ENCODE measurements at regions not wholly inside any gene's neighbourhood (a gene's known extent, or its start where the extent isn't known, plus 50 kb on each side); places are given as distances from the start of the nearest gene placed in this dataset.
"Not testable (repeated sequence)": the region's sequence is repeated elsewhere in the genome, so short reads cannot be mapped to it uniquely, and the experiment has no call there.

DNA sequence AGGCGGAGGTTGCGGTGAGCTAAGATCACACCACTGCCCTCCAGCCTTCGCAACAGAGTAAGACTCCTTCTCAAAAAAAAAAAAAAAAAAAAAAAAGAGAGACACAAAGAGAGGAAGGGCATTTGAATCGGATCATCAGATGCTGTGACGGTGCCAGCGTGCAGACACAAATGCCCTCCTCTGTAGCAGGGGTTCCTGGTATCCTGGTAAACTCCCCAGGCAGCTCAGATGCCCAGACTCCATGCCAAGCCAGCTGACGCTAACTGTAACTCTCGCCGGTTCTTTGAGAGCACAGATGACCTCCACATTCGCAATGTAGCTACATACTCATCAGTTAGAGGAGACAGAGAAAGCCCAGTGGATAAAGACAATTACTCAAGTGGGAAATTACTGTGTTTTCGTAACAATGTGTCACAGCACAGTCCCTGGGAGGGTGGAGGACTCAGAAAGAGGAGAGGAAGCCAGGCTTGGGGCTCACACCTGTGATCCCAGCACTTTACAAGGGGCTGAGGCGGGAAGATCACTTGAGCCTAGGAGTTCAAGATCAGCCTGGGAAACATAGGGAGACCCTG lies 153.1 kb downstream of the BRD1 start:
- DNase-seq: no peak

DNA sequence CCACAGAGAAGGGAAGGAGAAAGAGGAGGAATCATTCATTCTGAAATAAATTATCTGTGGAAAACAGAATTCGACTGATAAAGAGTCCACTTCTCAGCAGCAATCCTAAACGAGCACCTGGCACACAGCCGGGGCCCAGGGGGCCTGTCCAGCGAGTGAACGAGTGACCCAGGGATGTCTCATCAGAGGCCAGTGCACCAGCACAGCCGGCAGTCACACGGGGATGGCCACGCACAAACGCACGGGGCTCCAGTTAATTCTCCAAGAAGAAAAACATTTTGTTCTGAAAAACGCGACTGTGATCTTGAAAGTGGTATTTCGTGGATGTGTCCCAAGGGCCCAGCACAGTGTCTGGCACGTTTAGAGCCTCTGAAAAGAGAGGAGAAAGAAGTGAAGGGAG lies 154.6 kb downstream of the BRD1 start:
- no peak for DNase-seq

DNA sequence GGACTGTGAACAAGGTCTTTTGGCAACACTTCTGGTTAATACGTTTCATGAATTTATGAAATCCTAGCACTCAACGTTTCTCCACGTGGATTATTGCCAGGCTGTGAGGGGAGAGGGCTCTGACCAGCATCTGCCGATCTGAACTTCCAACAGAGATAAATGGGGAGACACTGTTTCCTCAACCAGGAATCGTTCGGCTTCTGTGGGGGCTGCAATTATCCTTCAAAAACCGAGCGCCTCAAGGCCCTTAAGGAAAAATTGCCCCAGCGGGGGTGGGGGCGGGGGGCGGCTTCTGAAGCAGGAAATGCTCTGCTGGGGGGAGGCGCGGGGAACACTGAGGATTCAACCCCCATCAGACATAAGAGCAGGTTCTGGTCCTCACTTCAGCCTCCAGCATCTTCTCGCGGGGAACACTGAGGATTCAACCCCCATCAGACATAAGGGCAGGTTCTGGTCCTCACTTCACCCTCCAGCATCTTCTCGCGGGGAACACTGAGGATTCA lies 155.6 kb downstream of the BRD1 start:
- DNase-seq: no peak

DNA sequence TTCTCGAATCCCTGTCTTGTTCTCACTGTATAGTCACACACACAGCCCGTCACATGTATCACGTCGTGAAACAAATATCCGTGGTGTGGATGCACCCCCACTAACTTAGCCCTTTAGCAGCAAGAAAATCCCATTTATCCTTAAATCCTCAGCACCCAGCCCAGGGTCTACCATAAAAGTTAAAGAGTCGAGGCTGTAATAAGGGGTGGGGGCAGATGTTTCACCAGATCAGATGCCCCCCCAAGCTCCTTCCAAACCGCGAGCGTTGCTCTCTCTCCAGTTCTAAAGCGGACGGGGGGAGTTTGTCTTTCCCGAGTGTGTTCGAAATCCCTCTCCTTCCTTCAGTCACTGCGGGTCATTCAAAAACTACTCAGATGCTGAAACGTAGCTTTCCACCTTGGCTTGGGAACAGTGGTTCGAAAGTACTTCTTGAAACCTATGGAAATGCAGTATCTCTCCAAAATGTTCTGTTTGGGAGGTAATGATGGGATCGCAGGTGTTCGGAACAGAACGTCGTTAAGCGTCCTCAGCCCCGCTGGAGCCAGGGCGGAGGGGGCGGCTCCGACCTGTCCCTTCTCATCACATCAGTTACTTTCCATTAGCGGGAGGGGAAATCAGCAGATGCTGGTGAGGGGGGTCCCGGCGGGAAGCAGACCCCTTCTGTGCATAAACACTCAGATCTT lies 156.2 kb downstream of the BRD1 start:
- no peak for DNase-seq

DNA sequence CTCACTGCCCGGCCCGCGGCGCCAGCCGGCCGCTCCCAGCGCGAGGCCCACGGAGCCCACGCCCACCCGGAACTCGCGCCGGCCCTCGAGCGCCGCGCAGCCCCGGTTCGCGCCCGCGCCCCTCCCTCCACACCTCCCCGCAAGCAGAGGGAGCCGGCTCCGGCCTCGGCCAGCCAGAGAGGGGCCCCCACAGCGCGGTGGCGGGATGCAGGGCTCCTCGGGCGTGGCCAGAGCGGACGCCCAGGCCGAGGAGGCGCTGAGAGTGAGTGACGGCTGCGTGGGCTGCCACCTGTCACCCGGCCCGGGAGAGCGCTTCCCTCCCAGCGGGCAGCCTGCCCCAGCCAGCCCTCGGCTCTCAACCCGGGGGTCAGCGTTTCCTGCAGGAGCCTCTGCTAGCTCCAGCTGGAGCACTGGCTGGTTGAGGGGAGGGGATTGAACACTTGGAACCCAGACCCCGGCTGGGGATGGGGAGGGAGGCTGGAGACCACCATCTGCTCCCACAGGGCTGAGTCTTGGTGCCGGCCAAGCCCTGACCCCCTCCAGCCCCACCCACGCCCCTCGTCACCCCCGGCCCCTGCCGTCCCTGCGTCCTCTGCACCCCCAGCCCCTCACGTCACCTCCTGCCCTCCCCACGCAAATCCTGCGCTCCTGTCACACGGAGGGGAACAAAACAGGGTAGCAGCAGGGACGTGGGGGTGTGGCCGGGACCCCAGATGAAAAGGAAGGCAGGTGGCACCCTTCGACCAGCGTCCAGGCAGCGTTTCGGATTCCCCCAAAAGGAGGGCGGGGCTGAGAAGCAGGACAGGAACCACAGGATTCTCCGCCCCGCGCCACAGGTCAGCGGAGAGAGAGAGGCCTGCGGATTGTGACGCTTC lies 157.0 kb downstream of the BRD1 start:
- DNase-seq: no peak

DNA sequence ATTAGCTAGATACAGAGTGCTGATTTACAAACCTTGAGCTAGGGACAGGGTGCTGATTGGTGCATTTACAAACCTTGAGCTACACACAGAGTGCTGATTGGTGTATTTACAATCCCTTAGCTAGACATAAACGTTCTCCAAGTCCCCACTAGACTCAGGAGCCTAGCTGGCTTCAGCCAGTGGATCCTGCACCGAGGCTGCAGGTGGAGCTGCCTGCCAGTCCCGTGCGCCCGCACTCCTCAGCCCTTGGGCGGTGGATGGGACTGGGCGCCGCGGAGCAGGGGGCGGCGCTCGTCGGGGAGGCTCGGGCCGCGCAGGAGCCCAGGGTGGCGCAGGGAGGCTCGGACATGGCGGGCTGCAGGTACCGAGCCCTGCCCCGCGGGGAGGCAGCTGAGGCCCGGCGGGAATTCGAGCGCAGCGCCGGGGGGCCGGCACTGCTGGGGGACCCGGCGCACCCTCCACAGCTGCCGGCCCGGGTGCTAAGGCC lies 157.7 kb downstream of the BRD1 start:
- DNase-seq: not testable (repeated sequence)

DNA sequence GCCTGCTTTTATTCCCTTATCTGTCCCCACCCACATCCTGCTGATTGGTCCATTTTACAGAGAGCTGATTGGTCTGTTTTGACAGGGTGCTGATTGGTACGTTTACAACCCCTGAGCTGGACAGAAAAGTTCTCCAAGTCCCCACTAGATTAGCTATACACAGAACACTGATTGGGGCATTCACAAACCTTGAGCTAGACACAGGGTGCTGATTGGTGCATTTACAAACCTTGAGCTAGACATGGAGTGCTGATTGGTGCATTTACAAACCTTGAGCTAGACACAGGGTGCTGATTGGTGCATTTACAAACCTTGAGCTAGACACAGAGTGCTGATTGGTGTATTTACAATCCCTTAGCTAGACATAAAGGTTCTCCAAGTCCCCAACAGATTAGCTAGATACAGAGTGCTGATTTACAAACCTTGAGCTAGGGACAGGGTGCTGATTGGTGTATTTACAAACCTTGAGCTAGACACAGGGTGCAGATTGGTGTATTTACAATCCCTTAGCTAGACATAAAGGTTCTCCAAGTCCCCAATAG lies 158.2 kb downstream of the BRD1 start:
- not testable (repeated sequence) for DNase-seq

DNA sequence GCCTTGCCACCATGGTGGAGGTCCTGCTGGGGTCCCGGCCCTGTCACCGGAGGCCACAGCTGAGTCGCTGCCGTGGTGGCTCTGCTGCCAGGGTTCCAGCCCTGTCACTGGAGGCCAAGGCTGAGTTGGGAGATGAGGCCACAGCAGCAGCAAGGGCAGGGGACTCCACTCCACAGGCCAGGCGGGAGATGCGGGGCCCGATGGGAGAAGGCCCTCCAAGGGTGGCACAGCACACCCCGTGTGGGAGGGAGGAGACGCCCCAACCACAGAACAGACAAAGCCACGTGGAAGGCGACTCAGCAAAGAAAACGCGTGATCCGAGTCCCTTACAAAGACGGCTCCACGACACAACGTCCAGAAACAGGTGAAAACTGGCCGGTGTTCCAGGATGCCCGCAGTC lies 159.3 kb downstream of the BRD1 start:
- DNase-seq: no peak

DNA sequence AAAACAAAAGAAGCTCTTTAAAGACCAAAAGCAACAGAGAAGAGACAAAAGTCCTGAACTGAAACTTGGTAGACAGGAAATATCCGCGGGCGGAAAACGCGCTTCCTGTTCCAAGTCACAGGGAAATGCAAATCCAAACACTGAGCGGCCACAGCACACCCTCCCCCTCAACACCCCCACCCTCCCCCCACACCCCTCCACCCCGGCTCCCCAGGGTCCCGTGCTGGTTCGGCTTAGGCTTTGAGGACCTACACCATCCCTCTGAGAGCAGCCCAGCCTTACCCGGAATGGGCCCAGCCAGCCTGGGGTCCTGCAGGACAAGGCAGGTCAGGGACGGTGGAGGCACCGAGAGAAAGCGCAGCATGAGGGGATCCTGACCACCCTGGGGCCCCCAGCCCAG lies 160.4 kb downstream of the BRD1 start:
- DNase-seq: no peak

DNA sequence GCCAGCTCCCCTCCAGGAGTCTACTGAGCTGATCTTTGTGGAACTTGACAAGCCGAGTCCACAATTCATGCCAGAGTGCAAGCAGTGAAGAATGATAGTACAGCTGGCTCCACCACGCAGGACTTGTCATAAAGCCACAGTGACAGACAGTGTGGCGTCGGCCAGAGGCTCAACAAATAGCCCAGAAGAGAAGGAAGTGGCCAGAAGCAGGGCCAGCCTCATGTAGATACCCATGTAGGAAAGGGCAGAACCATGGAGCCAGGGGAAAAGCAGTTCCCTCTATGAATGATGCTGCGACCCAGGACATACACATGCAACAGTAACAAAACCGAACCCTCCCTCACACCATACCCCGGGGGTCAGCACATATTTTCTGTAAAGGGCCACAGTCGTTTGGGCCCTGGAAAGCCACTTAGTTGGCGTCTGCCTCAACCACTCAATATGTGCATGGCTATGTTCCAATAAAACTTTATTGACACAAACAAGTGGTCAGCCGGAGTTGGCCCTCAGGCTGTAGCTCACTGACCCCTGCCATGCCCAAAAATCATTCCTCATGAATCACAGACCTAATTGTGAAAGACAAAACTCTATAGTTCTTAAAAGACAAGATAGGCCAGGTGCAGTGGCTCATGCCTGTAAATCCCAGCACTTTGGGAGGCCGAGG lies 161.4 kb downstream of the BRD1 start:
- no peak for DNase-seq

DNA sequence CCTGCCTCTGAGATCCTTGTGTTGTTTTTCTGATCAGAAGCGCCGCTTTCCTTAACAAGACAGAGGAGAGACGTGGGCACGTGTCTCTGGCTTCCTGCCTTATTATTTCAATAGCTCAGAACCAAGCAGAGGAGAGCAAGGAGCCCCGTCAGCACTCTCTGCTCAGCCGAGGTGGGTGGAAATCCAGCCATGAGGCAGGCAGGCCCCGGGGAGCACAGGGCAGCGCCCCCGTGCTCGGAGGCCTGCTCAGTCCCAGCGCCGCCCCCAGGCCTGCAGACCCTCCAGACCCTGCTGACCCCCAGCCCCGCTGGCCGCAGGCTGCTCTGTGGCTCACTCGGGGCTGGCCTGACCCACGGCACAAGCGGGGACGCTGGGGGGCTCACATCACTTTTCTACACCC lies 162.8 kb downstream of the BRD1 start:
- DNase-seq: no peak

DNA sequence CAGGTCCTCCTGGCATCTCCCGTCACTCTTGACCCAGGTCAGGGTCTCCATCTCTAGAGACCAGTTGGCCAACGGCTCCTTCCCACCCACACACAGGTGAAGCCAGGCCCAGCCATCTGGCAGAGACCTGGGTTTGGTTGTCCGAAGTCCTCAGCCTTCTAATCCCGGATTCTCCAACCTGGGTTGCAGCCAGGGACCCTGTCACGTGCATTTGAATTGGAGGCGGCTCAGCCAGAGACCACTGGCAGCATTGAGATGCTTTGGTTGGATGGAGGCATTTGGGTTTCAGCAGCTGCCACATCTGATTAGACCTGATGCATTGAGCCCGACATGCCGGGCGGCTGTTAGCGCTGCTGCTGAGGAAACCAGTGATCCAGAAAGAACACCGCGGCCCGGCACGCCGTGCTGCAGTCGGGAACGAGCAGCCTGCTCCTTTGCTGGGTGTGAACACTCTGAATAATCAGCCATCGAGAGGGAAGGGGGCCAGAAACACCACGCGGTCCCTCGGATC lies 163.2 kb downstream of the BRD1 start:
- DNase-seq: no peak

DNA sequence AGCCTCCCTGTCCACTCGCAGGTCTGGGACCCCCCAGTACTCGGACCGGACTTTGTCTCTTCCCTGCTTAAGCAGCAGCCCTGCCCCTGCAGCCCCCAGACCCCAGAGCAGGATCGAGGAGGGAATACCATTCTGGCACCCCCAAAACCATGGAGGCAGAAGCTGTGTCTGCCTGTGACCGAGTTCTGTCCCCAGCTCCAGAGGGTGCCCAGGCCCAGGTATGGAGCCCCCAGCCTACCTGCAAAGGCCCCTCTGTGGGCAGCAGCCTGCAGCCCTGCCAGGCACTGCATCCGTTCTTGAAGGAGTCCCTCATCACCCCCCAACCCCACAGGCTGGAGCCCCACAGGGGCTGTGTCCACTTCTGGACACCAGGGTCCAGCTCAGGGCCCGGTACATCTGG lies 163.8 kb downstream of the BRD1 start:
- no peak for DNase-seq

DNA sequence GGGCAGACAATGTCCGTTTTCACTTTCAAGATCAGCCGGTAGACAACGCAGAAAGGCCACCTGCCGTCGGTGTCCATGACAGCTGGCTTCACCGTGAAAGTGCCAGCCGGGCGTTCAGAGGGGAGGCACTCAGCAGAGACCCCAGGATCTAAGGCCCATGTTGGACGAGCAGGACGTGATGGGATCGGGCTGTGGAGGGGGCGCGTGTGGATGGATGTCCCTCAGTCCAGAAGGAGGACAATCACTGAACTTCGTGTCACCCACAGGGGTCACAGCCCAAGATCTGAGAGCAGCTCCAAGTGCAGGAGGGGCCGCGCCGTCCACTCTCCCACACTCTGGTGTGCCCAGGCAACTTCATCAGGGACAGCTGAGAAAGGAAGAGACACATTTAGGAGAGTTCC lies 164.4 kb downstream of the BRD1 start:
- no peak for DNase-seq

DNA sequence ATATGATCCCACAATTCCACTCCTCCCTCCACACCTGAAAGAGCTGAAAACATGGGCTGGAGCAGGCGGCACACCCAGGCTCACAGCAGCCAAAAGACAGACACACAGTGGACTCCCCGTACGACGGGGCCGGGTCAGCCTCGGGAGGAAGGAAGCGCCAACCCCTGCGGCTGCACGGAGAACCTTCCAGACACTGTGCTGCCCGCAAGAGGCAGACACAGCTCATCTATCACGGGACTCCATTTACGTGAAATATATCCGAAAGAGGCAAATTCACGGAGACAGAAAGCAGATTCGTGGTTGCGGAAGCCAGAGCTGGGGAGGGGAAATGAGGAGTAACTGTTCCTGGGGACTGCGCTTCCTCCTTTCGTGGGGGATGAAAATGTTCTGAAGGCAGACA lies 165.0 kb downstream of the BRD1 start:
- DNase-seq: no peak

DNA sequence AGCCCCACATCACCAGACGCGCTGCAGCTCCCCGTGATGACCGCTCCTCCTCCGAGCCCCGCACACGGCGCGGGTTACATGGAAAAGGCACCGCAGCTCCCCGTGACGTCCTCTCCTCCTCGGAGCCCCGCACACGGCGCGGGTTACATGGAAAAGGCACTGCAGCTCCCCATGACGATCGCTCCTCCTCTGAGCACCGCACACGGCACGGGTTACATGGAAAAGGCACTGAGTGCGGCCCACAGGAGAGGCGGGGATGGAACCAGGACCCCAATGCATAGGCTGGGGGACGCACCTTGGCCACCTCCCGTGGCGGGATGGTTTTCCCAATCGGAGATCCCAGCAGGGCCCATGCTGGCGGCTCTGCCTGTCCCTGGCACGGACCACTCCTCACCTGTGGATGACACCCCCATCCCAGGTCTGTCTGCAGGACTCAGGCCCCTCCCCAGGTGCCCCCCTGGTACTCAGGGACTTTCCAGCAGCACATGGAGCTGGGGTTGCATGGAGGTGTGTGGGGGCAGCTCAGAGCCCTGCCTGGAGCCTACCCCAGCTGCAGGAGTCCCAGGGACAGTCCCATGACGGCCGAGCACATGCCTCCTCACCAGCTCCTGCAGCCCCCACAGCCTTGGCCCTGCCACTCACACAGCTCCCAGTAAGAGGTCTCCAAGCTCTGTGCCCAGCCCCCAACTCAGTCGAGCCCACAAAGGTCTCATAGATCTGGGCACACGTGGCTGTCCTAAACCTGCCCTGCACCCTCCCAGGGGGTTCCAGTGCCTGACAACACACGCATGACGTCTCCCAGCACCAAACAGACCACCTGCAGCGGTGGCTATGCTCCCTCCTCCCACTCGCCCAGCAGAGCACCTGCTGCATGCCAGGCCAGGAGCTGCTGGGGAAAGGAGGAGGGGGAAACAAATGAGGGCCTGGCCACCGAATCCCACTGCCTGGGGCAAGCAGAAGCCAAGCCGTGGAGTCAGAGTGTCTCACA lies 166.6 kb downstream of the BRD1 start:
- DNase-seq: no peak

DNA sequence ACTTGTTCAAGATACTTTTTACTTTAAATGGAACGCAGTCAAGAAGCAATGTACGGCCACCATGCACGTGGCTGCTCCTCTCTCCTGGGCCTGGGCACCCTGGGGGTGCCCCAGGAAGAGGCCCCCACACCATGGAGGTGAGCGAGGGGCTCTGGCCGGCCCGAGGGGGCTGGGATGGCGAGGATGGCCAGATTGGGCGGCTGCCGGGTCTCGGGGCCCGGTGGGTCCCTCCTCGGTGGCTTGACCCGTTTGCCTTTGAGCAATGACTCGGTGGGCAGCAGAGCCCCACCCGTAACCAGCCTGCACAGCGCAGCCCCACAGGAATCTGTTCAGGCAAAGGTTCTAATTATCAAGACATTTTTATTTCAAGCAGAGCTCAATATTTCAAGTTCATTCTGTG lies 167.4 kb downstream of the BRD1 start:
- DNase-seq: no peak

DNA sequence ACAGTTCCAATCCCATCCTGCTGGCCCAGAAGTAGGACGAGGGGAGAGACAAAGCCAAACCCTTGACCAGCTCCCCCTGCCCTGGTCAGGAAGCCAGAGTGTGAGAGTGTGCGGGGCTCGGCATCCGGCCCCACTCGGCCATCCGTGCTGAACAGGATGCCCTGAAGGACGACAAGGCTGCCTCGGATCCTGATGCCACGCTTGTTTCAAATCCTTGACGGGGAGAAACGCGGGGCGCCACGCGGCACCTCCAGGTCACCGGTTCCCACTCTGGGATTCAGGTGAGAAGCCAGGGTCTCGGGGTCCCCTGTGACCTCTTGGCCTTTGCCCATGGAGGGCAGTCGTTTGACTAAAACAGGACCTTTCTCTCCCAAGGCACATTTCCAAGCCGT lies 167.8 kb downstream of the BRD1 start:
- DNase-seq: no peak

DNA sequence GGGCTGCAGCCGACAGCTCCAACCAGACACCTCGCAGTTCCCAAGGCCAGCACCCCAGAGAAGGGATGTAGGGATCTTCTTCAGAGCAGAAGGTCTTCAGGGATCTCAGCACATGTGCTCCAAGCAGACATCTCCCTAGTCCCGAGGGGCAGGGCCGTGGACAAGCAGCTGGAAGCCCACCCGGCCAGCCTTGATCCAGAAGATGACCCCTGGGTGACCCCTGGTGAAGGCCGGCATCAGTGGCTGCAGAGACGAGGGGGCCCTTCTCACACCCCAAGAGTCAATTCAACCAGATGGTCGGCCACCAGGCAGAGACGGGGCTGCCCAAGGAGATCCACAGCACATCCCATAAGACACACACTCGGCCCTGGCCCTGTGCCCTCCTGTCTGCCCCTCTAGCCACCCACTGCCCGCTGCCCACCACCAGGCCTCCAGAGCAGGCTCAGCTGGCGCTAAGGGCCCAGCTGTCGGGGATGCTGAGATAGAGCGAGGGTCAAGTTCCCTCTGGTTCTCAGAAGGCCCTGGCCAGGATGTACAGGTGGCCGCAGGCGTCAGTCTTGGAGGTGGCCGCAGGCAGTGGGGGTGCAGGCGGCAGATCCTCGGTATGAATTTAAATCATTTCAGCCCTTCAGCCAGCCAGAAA lies 168.3 kb downstream of the BRD1 start:
- no peak for DNase-seq

DNA sequence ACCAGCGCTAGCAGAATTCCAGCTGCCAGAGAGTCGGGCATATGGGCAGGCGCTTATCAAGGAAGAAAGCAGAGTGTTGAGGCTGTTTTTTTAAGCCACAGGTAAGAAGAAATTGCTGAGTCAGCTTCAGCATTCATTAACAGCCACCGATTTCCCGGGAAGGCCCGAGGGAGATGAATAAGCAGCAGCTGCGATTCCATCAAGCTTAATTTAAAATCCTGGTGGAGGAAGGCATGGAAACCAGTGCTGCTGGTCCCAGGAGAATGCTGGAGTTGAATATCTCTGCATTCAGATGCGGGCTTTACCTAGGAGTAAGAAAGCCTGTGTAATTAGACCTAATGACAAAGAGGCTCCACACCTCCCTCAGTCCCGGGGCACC lies 168.8 kb downstream of the BRD1 start:
- no peak for DNase-seq

DNA sequence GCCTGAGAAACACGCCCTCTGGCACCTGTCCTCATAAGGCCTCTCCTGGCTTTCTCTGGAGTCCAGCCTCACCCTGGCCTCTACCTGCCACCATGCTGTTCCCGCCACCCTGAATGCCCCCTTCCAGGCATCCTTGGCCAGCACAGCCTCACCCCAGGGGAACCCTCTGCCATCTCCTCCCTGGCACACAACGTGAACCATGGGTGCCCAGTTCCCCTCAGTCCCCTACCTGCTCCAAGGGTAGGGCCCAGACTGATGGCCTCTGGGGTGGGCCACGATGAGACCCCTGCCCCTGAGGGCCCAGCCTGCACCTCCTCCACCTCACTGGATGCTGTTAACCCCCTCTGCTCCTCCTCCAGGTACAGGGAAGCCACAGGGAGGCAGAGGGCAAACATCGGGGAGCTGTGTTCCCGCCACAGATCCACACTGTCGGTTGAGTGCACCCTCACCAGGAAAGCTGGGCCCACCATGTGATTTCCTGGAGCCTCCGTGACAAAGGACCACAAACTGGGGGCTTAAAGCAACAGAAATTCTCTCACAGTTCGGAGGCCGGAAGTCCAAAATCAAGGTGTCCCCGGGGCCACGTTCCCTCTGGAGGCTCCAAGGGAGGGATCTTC lies 169.6 kb downstream of the BRD1 start:
- no peak for DNase-seq
